A549 (cell line): ENCODE measurements at regions not wholly inside any gene's neighbourhood (a gene's known extent, or its start where the extent isn't known, plus 50 kb on each side); places are given as distances from the start of the nearest gene placed in this dataset.

Experiments used
- ATAC-seq, 2 experiments: fragments of 200-7000 bp in 1 of 2; fragments of >200 bp in 1 of 2; cut with Nextera tagmentation in 1 of 2; cut with Tn5 transposase in 1 of 2; 3 replicates each; pipeline versions ENCODE4 v1.8.0 to v1.9.1; 2018 to 2020; ENCODE audit warnings: mild to moderate bottlenecking in 1 of 2, moderate library complexity in 1 of 2
- CTCF ChIA-PET: fragments of 300-600 bp; sonication (Branson Sonifier 250); formaldehyde crosslinking; extraction: SDS; loops from one replicate; lab custom pipeline; 2021; ENCODE audit warnings: antibody characterized with exemption, inconsistent platforms; lab: Yijun Ruan, JAX
- POLR2A ChIA-PET: fragments of 350-600 bp; formaldehyde crosslinking; extraction: SDS; loops from one replicate; lab custom pipeline; 2021; ENCODE audit warnings: antibody characterized with exemption, inconsistent platforms; lab: Yijun Ruan, JAX
- DNase-seq, 2 experiments: peaks; one replicate each; pipeline versions ENCODE4 v3.0.0 to v3.0.0-alpha.2; 2011 to 2016; ENCODE audit warnings: low read depth in 1 of 2, low spot score in 1 of 2
- FAIRE-seq: peaks from 2 replicates; lab custom pipeline; 2011; peaks lifted over from hg19 to GRCh38; lab: Jason Lieb, UNC
- H3K27ac ChIP-seq, 2 experiments: fragments of >200 bp; sonication (Bioruptor Twin); formaldehyde crosslinking; 3 replicates each; pipeline ENCODE4 v1.5.1; 2016 to 2017
- H3K4me1 ChIP-seq: fragments of >200 bp; sonication (Bioruptor Twin); formaldehyde crosslinking; 3 replicates; pipeline ENCODE4 v1.6.1; 2016
- H3K4me2 ChIP-seq: fragments of >200 bp; sonication (Bioruptor Twin); formaldehyde crosslinking; 3 replicates; pipeline ENCODE4 v1.6.1; 2016
- H3K4me3 ChIP-seq: fragments of >200 bp; sonication (Bioruptor Twin); formaldehyde crosslinking; 3 replicates; pipeline ENCODE4 v1.5.1; 2016
- H3K9me3 ChIP-seq: fragments of >200 bp; sonication (Bioruptor Twin); formaldehyde crosslinking; 3 replicates; pipeline ENCODE4 v1.6.1; 2016
- BHLHE40 ChIP-seq: IDR thresholded peaks from 2 replicates; pipeline ENCODE4 v1.6.1; 2012; ENCODE audit warnings: low read depth, low read length, inconsistent platforms
- CBX8 ChIP-seq: fragments of 200-600 bp; sonication (generic); IDR thresholded peaks from 2 replicates; pipeline ENCODE4 v1.6.1; 2016
- CEBPB ChIP-seq, 2 experiments: fragments of >200 bp in 1 of 2; sonication (Bioruptor Twin) in 1 of 2; formaldehyde crosslinking in 1 of 2; IDR thresholded peaks; 2 replicates each; pipeline ENCODE4 v1.6.1; 2012 to 2016
- CHD4 ChIP-seq: fragments of 200-600 bp; sonication (generic); IDR thresholded peaks from 2 replicates; pipeline ENCODE4 v1.6.1; 2016; ENCODE audit warnings: antibody characterized with exemption, mild to moderate bottlenecking, borderline replicate concordance
- EHMT2 ChIP-seq: fragments of 200-600 bp; sonication (generic); IDR thresholded peaks from 2 replicates; pipeline ENCODE4 v1.6.1; 2016; ENCODE audit warnings: antibody characterized with exemption, low read depth, mild to moderate bottlenecking, moderate library complexity
- EP300 ChIP-seq, 2 experiments: fragments of >200 bp; sonication (Bioruptor Twin); formaldehyde crosslinking; IDR thresholded peaks; 2 replicates in 1 of 2; 3 replicates in 1 of 2; pipeline ENCODE4 v1.6.1; 2016 to 2017
- FOSL2 ChIP-seq, 2 experiments: fragments of 450-650 bp in 1 of 2; fragments of >200 bp in 1 of 2; sonication (Bioruptor Twin) in 1 of 2; formaldehyde crosslinking; IDR thresholded peaks; 2 replicates each; pipeline versions ENCODE4 v1.5.0 to v1.6.1; 2016 to 2020; ENCODE audit warnings: mild to moderate bottlenecking in 1 of 2, moderate library complexity in 1 of 2
- GATA3 ChIP-seq: IDR thresholded peaks from 2 replicates; pipeline ENCODE4 v1.6.1; 2012; ENCODE audit warnings: borderline replicate concordance
- HEYL ChIP-seq: fragments of 250-450 bp; sonication (Bioruptor Pico); IDR thresholded peaks from 2 replicates; pipeline ENCODE4 v1.8.0; 2021; ENCODE audit warnings: mild to moderate bottlenecking, moderate library complexity
- JUN ChIP-seq, 2 experiments: fragments of >200 bp; sonication (Bioruptor Twin); formaldehyde crosslinking; IDR thresholded peaks; 2 replicates in 1 of 2; 3 replicates in 1 of 2; pipeline ENCODE4 v1.6.1; 2016 to 2017
- KDM5A ChIP-seq: fragments of 200-600 bp; sonication (generic); IDR thresholded peaks from 2 replicates; pipeline ENCODE4 v1.6.1; 2016; ENCODE audit warnings: antibody characterized with exemption, mild to moderate bottlenecking
- MAZ ChIP-seq: fragments of 150-350 bp; IDR thresholded peaks from 2 replicates; pipeline ENCODE4 v1.6.1; 2014; ENCODE audit warnings: antibody characterized with exemption, low read depth, low read length, borderline replicate concordance
- POLR2AphosphoS2 ChIP-seq: conservative IDR thresholded peaks from 2 replicates; pipeline ENCODE4 v1.6.1; 2012; ENCODE audit warnings: low read length, improper control_type of control experiment, inconsistent platforms
- RARB ChIP-seq: fragments of 250-450 bp; sonication (Bioruptor Pico); IDR thresholded peaks from 2 replicates; pipeline ENCODE4 v1.8.0; 2021; ENCODE audit warnings: mild to moderate bottlenecking, moderate library complexity
- RNF2 ChIP-seq: fragments of 200-600 bp; sonication (generic); IDR thresholded peaks from 2 replicates; pipeline ENCODE4 v1.6.1; 2016; ENCODE audit warnings: low read depth, mild to moderate bottlenecking, antibody characterized with exemption, moderate library complexity, borderline replicate concordance
- SMC3 ChIP-seq: fragments of >200 bp; sonication (Bioruptor Twin); formaldehyde crosslinking; IDR thresholded peaks from 3 replicates; pipeline ENCODE4 v1.6.1; 2018; ENCODE audit warnings: inconsistent platforms
- TFCP2L1 ChIP-seq: fragments of 250-450 bp; sonication (Bioruptor Pico); IDR thresholded peaks from 2 replicates; pipeline ENCODE4 v1.5.0; 2021; ENCODE audit warnings: mild to moderate bottlenecking
- TP53 ChIP-seq: fragments of 250-450 bp; sonication (Bioruptor Pico); IDR thresholded peaks from 2 replicates; pipeline ENCODE4 v1.5.0; 2021; ENCODE audit warnings: mild to moderate bottlenecking, moderate library complexity
- ZFP36 ChIP-seq: fragments of 450-650 bp; IDR thresholded peaks from 2 replicates; pipeline ENCODE4 v1.6.1; 2014; ENCODE audit warnings: borderline replicate concordance; ENCODE audit not compliant: partially characterized antibody
- WGBS: methylation state at CpG from one replicate; pipeline ENCODE4 v1.1.6; 2017; ENCODE audit errors: missing lambda C conversion rate; 5-methylcytosine and 5-hydroxymethylcytosine counted together
- TF ChIP-seq, protein P1 (sequence below): fragments of >200 bp; sonication (Bioruptor Twin); formaldehyde crosslinking; IDR thresholded peaks from 2 replicates; pipeline ENCODE4 v1.6.1; 2016
- TF ChIP-seq, protein P2 (sequence below): fragments of 450-650 bp; IDR thresholded peaks from 2 replicates; pipeline ENCODE4 v1.6.1; 2014; ENCODE audit warnings: antibody characterized with exemption
- TF ChIP-seq, protein P3 (sequence below): IDR thresholded peaks from 2 replicates; pipeline ENCODE4 v1.6.1; 2012
- TF ChIP-seq, protein P4 (sequence below): IDR thresholded peaks from 2 replicates; pipeline ENCODE4 v1.6.1; 2012
- TF ChIP-seq, protein P5 (sequence below): fragments of >200 bp; sonication (Bioruptor Twin); formaldehyde crosslinking; IDR thresholded peaks from 3 replicates; pipeline ENCODE4 v1.6.1; 2016
- TF ChIP-seq, protein P6 (sequence below): fragments of >200 bp; sonication (Bioruptor Twin); formaldehyde crosslinking; IDR thresholded peaks from 3 replicates; pipeline ENCODE4 v1.5.1; 2016

DNA sequence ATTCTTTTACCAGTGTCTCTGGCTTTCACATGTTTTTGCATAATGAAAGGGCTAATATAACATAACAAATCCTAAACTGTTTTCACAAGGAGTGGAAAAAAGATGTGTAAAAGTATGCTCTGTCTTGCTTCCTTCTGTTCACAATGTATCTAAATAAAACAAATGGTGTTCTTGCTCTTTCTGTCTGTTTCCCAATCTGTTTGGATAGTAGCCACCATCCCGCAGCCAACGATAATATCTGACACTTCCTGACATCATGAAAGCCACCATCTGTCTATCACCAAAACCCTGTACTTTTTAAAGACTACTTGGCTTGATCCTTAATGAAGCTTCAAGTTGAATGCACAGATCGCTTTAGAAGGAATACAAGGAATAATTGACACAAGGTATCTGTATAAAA lies 246.2 kb downstream of the ETV1 start (continued):
- TF ChIP-seq FOSL2 (IDR thresholded peaks at IDR 0.05) (no peak), FOSL2 (CRISPR knock-in tag; IDR thresholded peaks at IDR 0.05) (no peak), GATA3 (no peak), TP53 (no peak), HEYL (CRISPR knock-in tag) (no peak), BHLHE40 (no peak), JUN (IDR thresholded peaks at IDR 0.05) (no peak), KDM5A (no peak)
- TF ChIP-seq, protein P1, sequence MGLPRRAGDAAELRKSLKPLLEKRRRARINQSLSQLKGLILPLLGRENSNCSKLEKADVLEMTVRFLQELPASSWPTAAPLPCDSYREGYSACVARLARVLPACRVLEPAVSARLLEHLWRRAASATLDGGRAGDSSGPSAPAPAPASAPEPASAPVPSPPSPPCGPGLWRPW, result no peak
- TF ChIP-seq, protein P2, sequence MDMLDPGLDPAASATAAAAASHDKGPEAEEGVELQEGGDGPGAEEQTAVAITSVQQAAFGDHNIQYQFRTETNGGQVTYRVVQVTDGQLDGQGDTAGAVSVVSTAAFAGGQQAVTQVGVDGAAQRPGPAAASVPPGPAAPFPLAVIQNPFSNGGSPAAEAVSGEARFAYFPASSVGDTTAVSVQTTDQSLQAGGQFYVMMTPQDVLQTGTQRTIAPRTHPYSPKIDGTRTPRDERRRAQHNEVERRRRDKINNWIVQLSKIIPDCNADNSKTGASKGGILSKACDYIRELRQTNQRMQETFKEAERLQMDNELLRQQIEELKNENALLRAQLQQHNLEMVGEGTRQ, result no peak

DNA sequence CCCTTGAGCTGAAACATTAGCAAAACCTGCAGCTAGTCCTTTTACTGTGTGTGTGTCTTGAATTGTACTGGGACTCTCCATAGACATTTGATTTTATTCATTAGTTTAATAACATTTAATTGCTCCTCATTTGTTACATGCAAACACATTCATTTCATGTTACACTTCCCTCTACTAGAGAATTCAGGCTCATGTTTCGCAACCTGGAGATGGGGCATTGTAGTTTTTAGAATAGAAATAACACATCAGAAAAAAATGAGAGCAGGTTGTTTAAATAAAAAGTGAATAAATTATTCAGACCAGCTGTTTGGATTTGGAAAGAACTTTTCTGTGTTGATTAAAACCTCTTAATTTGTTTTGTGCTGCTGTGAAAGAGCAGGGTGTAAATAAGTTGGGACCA lies 243.9 kb downstream of the ETV1 start:
- WGBS, result 23% methylated on average over 1 of the region's 1 CpG
- no peak for DNase-seq
- TF ChIP-seq EP300 (IDR thresholded peaks at IDR 0.05) (no peak), MAZ (no peak), EHMT2 (no peak), RARB (CRISPR knock-in tag) (no peak), CEBPB (IDR thresholded peaks at IDR 0.05) (no peak), TFCP2L1 (CRISPR knock-in tag) (no peak), ZFP36 (no peak), KDM5A (no peak), POLR2AphosphoS2 (no peak), CHD4 (no peak), RNF2 (no peak), FOSL2 (IDR thresholded peaks at IDR 0.05) (no peak), FOSL2 (CRISPR knock-in tag; IDR thresholded peaks at IDR 0.05) (no peak), SMC3 (no peak), CBX8 (no peak)
- TF ChIP-seq, protein P3, sequence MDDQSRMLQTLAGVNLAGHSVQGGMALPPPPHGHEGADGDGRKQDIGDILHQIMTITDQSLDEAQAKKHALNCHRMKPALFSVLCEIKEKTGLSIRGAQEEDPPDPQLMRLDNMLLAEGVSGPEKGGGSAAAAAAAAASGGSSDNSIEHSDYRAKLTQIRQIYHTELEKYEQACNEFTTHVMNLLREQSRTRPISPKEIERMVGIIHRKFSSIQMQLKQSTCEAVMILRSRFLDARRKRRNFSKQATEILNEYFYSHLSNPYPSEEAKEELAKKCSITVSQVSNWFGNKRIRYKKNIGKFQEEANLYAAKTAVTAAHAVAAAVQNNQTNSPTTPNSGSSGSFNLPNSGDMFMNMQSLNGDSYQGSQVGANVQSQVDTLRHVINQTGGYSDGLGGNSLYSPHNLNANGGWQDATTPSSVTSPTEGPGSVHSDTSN, result no peak
- TF ChIP-seq, protein P4, sequence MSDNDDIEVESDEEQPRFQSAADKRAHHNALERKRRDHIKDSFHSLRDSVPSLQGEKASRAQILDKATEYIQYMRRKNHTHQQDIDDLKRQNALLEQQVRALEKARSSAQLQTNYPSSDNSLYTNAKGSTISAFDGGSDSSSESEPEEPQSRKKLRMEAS, result no peak
- TF ChIP-seq, protein P5, sequence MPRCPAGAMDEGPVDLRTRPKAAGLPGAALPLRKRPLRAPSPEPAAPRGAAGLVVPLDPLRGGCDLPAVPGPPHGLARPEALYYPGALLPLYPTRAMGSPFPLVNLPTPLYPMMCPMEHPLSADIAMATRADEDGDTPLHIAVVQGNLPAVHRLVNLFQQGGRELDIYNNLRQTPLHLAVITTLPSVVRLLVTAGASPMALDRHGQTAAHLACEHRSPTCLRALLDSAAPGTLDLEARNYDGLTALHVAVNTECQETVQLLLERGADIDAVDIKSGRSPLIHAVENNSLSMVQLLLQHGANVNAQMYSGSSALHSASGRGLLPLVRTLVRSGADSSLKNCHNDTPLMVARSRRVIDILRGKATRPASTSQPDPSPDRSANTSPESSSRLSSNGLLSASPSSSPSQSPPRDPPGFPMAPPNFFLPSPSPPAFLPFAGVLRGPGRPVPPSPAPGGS, result no peak
- TF ChIP-seq, protein P6, sequence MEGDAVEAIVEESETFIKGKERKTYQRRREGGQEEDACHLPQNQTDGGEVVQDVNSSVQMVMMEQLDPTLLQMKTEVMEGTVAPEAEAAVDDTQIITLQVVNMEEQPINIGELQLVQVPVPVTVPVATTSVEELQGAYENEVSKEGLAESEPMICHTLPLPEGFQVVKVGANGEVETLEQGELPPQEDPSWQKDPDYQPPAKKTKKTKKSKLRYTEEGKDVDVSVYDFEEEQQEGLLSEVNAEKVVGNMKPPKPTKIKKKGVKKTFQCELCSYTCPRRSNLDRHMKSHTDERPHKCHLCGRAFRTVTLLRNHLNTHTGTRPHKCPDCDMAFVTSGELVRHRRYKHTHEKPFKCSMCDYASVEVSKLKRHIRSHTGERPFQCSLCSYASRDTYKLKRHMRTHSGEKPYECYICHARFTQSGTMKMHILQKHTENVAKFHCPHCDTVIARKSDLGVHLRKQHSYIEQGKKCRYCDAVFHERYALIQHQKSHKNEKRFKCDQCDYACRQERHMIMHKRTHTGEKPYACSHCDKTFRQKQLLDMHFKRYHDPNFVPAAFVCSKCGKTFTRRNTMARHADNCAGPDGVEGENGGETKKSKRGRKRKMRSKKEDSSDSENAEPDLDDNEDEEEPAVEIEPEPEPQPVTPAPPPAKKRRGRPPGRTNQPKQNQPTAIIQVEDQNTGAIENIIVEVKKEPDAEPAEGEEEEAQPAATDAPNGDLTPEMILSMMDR, result no peak
- no peak overlapping the region for H3K4me3 ChIP-seq
- H3K4me2 ChIP-seq, result no peak overlapping the region
- CTCF ChIA-PET, result interaction anchor here (0.9 kb wide), 1 partner anchor 18 kb away, joined by 3 read pairs; no protein-coding TSS in a partner anchor
- POLR2A ChIA-PET, result no interaction called here
- no peaks in the 10 kb centered on the region for H3K9me3 ChIP-seq
- no peak for ATAC-seq
- no peaks in the 10 kb centered on the region for H3K4me1 ChIP-seq
- FAIRE-seq, result no peak
- H3K27ac ChIP-seq, result no peak overlapping the region
